HUES48 (cell line): ENCODE measurements at regions not wholly inside any gene's neighbourhood (a gene's known extent, or its start where the extent isn't known, plus 50 kb on each side); places are given as distances from the start of the nearest gene placed in this dataset.

Experiments
- H3K27ac ChIP-seq: one replicate; pipeline ENCODE4 v1.7.0; 2013; ENCODE audit warnings: low read depth, low read length, inconsistent platforms
- H3K27me3 ChIP-seq: 2 replicates; pipeline ENCODE4 v1.6.1; 2013; ENCODE audit warnings: mild to moderate bottlenecking, low read length; ENCODE audit not compliant: control insufficient read depth, insufficient read depth
- H3K36me3 ChIP-seq: 2 replicates; pipeline ENCODE4 v1.6.1; 2013; ENCODE audit warnings: low read length; ENCODE audit not compliant: control insufficient read depth, insufficient read depth
- H3K4me1 ChIP-seq: 2 replicates; pipeline ENCODE4 v1.6.1; 2013; ENCODE audit warnings: mild to moderate bottlenecking, low read length; ENCODE audit not compliant: control insufficient read depth, insufficient read depth
- H3K4me3 ChIP-seq: 2 replicates; pipeline ENCODE4 v1.5.1; 2013; ENCODE audit warnings: mild to moderate bottlenecking, low read depth, low read length
- H3K9ac ChIP-seq: 2 replicates; pipeline ENCODE4 v1.6.1; 2013; ENCODE audit warnings: mild to moderate bottlenecking, low read depth, low read length, moderate library complexity
- H3K9me3 ChIP-seq: 2 replicates; pipeline ENCODE4 v1.6.1; 2013; ENCODE audit warnings: low read length; ENCODE audit not compliant: control insufficient read depth, insufficient read depth

DNA sequence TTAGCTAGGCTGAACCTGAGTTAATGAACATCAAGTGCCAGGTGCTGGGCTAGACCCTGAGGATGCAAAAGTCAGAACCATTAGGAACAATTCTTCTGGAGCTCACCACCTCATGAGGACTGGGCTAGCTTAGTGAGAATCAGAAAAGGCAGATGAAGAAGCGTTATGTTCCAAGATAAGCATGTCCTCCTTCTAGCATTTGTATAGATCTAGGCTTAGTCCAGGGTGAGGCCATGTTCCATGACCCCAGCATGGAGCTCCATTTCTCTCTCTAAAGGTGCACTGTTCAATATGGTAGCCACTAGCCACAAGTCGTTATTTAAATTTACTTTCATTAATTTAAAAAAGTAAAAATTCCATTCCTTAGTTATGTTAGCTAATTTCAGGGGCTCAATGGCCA lies 365.3 kb upstream of the CCL2 start:
- H3K27me3 ChIP-seq = no peaks in the 10 kb centered on the region
- no peak overlapping the region for H3K9ac ChIP-seq
- no peaks in the 10 kb centered on the region for H3K9me3 ChIP-seq
- no peak overlapping the region for H3K4me3 ChIP-seq
- no peak overlapping the region for H3K27ac ChIP-seq
- 0 out of 2 replicates have a peak, but pooled peaks cover 4% of the 10 kb centered on the region for H3K4me1 ChIP-seq
- no peaks in the 10 kb centered on the region for H3K36me3 ChIP-seq

DNA sequence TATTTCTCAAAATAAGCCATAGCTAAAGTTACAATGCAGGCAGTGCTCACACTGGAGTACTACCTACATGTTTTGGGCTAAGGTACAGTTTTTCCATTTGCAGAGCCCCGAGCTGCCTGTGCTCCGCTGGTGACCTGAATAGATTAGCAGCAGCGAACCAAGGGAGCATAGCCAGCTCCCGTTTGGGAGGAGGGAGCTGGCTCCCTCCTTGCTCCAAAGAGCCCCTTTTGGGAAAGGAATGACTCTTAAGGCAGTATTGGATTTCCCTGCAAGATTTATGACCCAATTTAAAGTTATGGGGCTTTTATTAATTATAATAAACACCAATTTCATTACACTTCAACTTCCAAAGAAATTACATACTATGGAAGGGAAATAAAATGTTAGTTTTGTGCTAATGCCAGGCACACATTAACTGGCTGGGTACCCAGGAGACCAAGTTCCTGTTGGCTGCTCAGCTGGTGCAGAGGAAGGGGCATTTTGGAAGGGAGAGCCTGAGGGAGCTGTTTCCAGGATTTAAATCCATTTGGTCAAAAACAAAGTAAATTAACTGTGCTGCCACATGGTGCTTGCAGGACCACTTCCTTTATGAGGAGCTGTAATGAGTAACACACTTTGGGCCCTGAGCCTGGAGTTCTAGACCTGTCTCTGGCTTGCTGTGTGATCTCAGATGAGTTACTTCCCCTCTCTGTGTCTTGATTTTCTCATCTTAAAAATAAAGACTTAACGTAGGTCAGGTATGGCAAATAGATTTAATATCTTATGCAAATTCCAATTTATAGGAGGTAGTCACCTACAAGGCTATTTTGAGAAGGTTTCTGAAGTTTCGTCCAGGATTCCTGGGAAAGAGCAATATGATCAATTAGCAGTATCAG lies 362.1 kb upstream of the CCL2 start:
- no peak overlapping the region for H3K9ac ChIP-seq
- no peak overlapping the region for H3K4me3 ChIP-seq
- no peak overlapping the region for H3K27ac ChIP-seq
- no peaks in the 10 kb centered on the region for H3K9me3 ChIP-seq
- no peaks in the 10 kb centered on the region for H3K27me3 ChIP-seq
- no peaks in the 10 kb centered on the region for H3K36me3 ChIP-seq
- peaks cover 16% of the 10 kb centered on the region for H3K4me1 ChIP-seq

DNA sequence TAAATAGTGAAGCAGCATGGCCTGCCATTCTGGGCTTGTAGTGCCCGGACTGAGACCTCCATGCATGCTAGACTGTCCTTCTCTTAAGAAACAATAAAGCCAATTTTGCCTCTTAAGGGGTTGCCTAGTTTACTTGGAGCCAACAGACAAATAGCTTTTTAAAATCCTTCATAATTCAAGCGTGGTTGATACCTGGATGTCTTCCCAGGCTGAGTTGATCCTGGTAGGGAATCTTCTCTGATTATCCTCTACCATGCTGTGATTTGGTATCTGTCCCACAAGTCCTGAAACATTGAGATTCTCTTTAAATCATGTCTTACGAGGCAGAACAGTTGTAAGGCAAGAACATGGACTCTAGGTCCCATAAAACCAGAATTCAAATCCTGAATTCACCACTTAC lies 359.6 kb upstream of the CCL2 start:
- Histone ChIP-seq H3K27ac (no peak overlapping the region), H3K9me3 (no peaks in the 10 kb centered on the region), H3K4me1 (peaks cover 14% of the 10 kb centered on the region), H3K27me3 (no peaks in the 10 kb centered on the region), H3K36me3 (no peaks in the 10 kb centered on the region), H3K4me3 (no peak overlapping the region), H3K9ac (no peak overlapping the region)

DNA sequence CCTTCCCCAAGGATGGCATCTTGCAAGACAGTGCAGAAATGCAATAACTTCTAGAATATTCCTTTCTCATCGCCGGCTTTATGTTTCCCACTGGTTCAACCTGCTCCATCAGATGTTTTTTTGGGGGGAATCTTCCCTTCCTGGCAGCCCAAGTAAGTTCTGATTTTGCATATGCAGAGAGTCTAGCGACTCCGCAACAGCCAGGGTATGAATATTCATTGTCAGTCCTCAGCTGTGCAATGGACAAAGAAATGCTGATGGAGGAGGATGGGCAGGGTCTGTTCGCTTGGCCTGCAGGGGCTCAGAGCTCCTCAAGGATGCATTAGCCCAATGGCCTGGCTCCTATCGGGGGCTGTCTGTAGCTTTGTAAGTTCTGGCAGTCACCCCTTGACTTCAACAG lies 358.8 kb upstream of the CCL2 start:
- H3K27me3 ChIP-seq = no peaks in the 10 kb centered on the region
- H3K27ac ChIP-seq = no peak overlapping the region
- H3K9ac ChIP-seq = no peak overlapping the region

DNA sequence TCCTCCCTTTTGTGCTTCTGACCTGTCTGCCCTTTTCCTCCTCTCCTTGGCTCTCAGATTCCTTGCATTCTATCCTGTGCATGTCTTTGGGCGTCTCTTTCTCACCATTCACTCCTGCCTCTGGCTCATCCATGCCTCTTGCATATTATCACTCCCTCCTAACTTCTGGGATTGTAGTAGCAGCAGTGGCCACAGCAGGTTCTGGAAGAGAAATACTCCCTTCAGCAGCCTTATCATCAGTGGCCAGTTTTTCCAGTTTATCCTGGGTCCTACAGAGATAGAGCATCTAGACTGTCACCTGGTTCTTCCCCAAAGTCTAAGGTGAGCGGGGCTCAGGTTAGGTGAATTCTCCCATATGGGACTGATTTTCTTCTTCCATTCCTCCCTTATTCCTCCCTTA lies 354.0 kb upstream of the CCL2 start:
- H3K4me1 ChIP-seq = peaks cover 15% of the 10 kb centered on the region

More for the DNA sequence above, 358.8 kb upstream of the CCL2 start:
- Histone ChIP-seq H3K4me1 (peaks cover 12% of the 10 kb centered on the region), H3K36me3 (no peaks in the 10 kb centered on the region), H3K9me3 (no peaks in the 10 kb centered on the region), H3K4me3 (no peak overlapping the region)

DNA sequence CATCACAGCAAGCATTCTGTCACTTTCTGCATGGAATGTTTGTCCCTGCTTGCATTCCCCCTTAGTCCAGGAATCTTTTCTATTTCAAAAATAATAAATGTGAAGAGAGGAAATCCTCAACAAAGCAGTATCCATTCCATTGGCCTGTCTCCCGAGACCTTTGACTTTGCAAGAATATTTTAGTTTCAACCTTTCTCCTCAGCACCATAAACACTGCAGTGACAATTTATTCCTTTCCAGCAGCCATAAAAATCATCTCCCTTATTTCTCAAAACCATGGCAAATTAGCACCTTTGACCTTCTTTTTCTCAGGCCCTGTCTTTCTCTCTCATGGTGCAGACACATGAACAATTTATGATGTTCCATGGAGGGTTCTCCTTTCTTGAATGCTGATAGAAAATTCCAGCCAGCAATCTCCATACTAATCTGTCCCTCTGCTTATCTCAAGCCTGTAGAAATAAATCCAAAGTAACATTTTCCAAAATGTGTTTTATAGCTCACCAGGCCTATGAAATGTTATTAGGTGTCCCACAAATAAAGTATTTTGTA lies 352.1 kb upstream of the CCL2 start:
- Histone ChIP-seq H3K4me3 (no peak overlapping the region), H3K27ac (no peak overlapping the region), H3K36me3 (no peaks in the 10 kb centered on the region), H3K27me3 (no peaks in the 10 kb centered on the region), H3K4me1 (0 out of 2 replicates have a peak, but pooled peaks cover 8% of the 10 kb centered on the region), H3K9ac (no peak overlapping the region), H3K9me3 (no peaks in the 10 kb centered on the region)

More for the DNA sequence above, 354.0 kb upstream of the CCL2 start:
- H3K36me3 ChIP-seq = no peaks in the 10 kb centered on the region
- H3K9ac ChIP-seq = no peak overlapping the region
- H3K9me3 ChIP-seq = no peaks in the 10 kb centered on the region
- H3K27me3 ChIP-seq = no peaks in the 10 kb centered on the region
- H3K27ac ChIP-seq = no peak overlapping the region
- no peak overlapping the region for H3K4me3 ChIP-seq

DNA sequence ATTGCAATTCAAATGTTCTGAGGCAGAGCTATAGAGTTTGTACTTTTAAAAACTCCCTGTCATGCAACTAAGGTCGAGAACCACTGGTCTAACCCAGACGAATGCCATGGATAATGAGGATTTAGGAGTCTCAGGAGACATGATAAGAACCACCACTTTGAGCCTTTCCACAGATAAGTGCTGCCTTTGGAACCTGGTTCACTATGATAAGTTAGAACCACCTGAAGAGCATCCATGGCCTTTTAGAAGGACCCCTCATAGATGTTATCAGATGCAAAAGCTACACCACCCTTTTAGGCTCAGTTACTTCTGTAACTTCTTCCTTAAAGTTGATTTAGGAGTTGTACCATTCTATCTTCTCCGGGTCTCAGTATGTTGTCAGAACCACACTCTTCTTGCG lies 350.6 kb upstream of the CCL2 start:
- H3K9ac ChIP-seq = no peak overlapping the region
- H3K4me3 ChIP-seq = no peak overlapping the region
- no peaks in the 10 kb centered on the region for H3K27me3 ChIP-seq
- no peaks in the 10 kb centered on the region for H3K36me3 ChIP-seq
- no peak overlapping the region for H3K27ac ChIP-seq
- no peaks in the 10 kb centered on the region for H3K9me3 ChIP-seq
- H3K4me1 ChIP-seq = 0 out of 2 replicates have a peak, but pooled peaks cover 8% of the 10 kb centered on the region

DNA sequence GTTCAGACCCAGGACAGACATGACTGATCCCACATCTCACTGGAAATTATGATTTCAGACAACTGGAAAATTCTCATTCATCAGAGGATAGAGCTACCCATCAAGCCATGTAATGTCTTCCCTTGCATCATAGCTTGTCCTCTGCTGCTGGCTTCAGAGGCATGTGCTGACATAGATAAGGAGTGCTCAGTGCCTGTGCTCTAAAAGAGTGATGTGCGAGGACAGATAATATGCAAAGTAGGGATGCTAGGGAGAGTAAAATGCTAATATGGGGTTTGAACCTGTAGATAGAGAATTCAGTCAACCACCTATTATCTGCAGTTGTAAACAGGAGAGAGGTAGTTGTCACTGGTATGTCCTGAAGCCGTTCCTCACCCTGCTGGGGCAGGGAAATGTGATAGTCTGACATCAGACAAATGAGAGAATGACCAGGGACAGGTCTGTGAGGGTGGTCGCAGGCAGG lies 349.7 kb upstream of the CCL2 start:
- H3K36me3 ChIP-seq = no peaks in the 10 kb centered on the region
- no peaks in the 10 kb centered on the region for H3K27me3 ChIP-seq
- H3K4me1 ChIP-seq = 0 out of 2 replicates have a peak, but pooled peaks cover 8% of the 10 kb centered on the region
- no peak overlapping the region for H3K27ac ChIP-seq
- H3K9ac ChIP-seq = no peak overlapping the region
- H3K9me3 ChIP-seq = no peaks in the 10 kb centered on the region
- no peak overlapping the region for H3K4me3 ChIP-seq

DNA sequence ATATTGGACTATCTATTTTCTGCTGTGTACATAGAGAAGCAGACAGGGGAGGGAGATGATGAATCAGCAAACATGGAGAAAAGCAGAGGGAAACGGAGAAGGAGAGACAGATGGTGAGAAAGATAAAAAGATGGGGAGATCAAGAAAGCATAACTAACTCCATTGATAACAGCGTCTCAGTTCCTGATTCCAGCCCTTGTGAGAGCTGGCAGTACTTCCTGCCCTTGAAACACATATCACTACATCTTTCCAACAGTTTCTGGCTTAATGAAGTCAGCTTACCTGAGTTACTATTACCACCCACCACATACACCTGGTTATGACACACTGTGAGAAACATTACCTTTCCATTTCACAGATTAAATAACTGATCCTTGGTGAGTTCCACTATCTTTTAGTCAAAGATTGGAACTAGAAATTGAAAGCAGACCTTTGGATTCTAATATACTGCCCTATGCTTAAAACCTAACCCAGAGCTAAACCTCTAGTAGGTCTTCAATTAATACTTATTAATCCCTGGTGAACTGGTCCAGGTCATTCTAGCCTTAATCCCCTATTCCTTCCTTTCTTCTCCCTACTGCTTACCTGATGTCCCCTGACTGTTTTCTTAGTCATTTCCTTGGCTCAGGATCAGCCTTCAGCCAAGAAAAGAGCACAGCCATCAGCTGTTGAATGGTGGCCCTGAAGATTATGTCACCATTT lies 346.6 kb upstream of the CCL2 start:
- no peak overlapping the region for H3K27ac ChIP-seq
- H3K36me3 ChIP-seq = no peaks in the 10 kb centered on the region
- no peaks in the 10 kb centered on the region for H3K9me3 ChIP-seq
- H3K4me1 ChIP-seq = 0 out of 2 replicates have a peak, but pooled peaks cover 1% of the 10 kb centered on the region
- no peak overlapping the region for H3K4me3 ChIP-seq
- no peaks in the 10 kb centered on the region for H3K27me3 ChIP-seq
- no peak overlapping the region for H3K9ac ChIP-seq

DNA sequence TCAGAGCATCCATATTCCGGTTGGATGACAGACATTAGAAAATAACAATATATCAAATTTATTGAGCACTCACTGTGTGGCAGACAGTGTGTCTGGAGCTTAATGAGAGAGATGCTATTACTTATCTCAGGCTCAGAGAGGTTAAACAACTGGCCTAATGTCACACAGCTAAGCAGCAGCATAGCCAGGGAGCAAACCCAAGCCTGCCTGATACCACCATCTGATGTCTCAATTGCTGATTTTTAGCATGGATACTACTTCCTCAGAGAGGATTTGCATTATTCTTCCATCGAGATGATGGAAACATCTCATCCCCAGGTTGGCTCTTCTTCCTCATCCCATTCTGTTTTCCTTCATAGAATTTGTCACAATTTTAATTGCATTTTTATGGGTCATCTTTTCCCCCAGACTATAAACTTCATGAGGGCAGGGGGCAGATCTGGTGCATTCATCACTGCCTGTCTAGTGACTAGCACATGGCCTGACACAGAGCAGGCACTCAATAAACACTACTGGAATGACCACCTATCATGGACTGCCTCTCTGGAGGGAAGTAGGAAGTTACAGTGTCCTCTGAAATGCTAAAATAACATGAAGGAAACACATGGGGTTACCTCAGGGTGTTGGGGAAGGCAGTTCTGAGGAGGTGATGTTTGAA lies 344.8 kb upstream of the CCL2 start:
- Histone ChIP-seq H3K4me3 (no peak overlapping the region), H3K9ac (no peak overlapping the region), H3K27ac (no peak overlapping the region), H3K4me1 (no peaks in the 10 kb centered on the region), H3K36me3 (no peaks in the 10 kb centered on the region), H3K9me3 (no peaks in the 10 kb centered on the region), H3K27me3 (no peaks in the 10 kb centered on the region)
